SK-N-SH treated with all-trans-retinoic acid at 6 μM for 48 hours (cell line): ENCODE measurements at regions not wholly inside any gene's neighbourhood (a gene's known extent, or its start where the extent isn't known, plus 50 kb on each side); places are given as distances from the start of the nearest gene placed in this dataset.

ENCODE experiments used
- ATAC-seq: fragments of 200-7000 bp; cut with Tn5 transposase; 3 replicates; pipeline ENCODE4 v1.9.1; 2020; ENCODE audit warnings: mild to moderate bottlenecking, moderate library complexity
- ARNTL ChIP-seq: fragments of 450-650 bp; formaldehyde crosslinking; IDR thresholded peaks from 2 replicates; pipeline ENCODE4 v1.5.0; 2020; ENCODE audit warnings: low read depth, mild to moderate bottlenecking, moderate library complexity, borderline replicate concordance
- BACH2 ChIP-seq: fragments of 250-450 bp; sonication (Bioruptor Pico); IDR thresholded peaks from 2 replicates; pipeline ENCODE4 v1.9.0; 2021; ENCODE audit warnings: mild to moderate bottlenecking, borderline replicate concordance
- CREB5 ChIP-seq: fragments of 250-450 bp; sonication (Bioruptor Pico); IDR thresholded peaks from 2 replicates; pipeline ENCODE4 v1.5.1; 2020; ENCODE audit warnings: low read depth, mild to moderate bottlenecking, moderate library complexity
- CSDC2 ChIP-seq: fragments of 250-450 bp; sonication (Bioruptor Pico); IDR thresholded peaks from 2 replicates; pipeline ENCODE4 v1.5.0; 2020; ENCODE audit warnings: mild to moderate bottlenecking, moderate library complexity
- ESRRG ChIP-seq: fragments of 250-450 bp; sonication (Bioruptor Pico); IDR thresholded peaks from 2 replicates; pipeline ENCODE4 v1.6.1; 2021; ENCODE audit warnings: mild to moderate bottlenecking
- GLIS3 ChIP-seq: fragments of 250-450 bp; sonication (Bioruptor Pico); IDR thresholded peaks from 2 replicates; pipeline ENCODE4 v1.5.0; 2020; ENCODE audit warnings: mild to moderate bottlenecking, moderate library complexity
- ISL1 ChIP-seq: fragments of 250-450 bp; sonication (Bioruptor Pico); IDR thresholded peaks from 2 replicates; pipeline ENCODE4 v2.1.2; 2022; ENCODE audit warnings: mild to moderate bottlenecking, moderate library complexity
- OSR1 ChIP-seq: fragments of 250-450 bp; sonication (Bioruptor Pico); IDR thresholded peaks from 2 replicates; pipeline ENCODE4 v1.8.0; 2022; ENCODE audit warnings: moderate library complexity, mild to moderate bottlenecking, inconsistent platforms
- POU6F1 ChIP-seq: fragments of 250-450 bp; sonication (Bioruptor Pico); IDR thresholded peaks from 2 replicates; pipeline ENCODE4 v1.8.0; 2021; ENCODE audit warnings: low read depth, mild to moderate bottlenecking, moderate library complexity, borderline replicate concordance
- PPARA ChIP-seq: fragments of 250-450 bp; sonication (Bioruptor Pico); IDR thresholded peaks from 2 replicates; pipeline ENCODE4 v1.5.0; 2020; ENCODE audit warnings: mild to moderate bottlenecking, borderline replicate concordance
- RARB ChIP-seq: fragments of 250-450 bp; sonication (Bioruptor Pico); IDR thresholded peaks from 2 replicates; pipeline ENCODE4 v1.8.0; 2021; ENCODE audit warnings: mild to moderate bottlenecking, moderate library complexity
- SNAI2 ChIP-seq: fragments of 250-450 bp; sonication (Bioruptor Pico); IDR thresholded peaks from 2 replicates; pipeline ENCODE4 v1.5.0; 2020; ENCODE audit warnings: mild to moderate bottlenecking, moderate library complexity
- TCF4 ChIP-seq: fragments of 250-450 bp; sonication (Bioruptor Pico); IDR thresholded peaks from 2 replicates; pipeline ENCODE4 v1.8.0; 2021; ENCODE audit warnings: mild to moderate bottlenecking, moderate library complexity, borderline replicate concordance
- TOX ChIP-seq: fragments of 250-450 bp; sonication (Bioruptor Pico); IDR thresholded peaks from 2 replicates; pipeline ENCODE4 v1.8.0; 2021; ENCODE audit warnings: mild to moderate bottlenecking, moderate library complexity, borderline replicate concordance
- ZC3H10 ChIP-seq: fragments of 250-450 bp; sonication (Bioruptor Pico); IDR thresholded peaks from 2 replicates; pipeline ENCODE4 v1.5.1; 2021; ENCODE audit warnings: mild to moderate bottlenecking, moderate library complexity
- ZFP3 ChIP-seq: fragments of 250-450 bp; sonication (Bioruptor Pico); IDR thresholded peaks from 2 replicates; pipeline ENCODE4 v1.5.0; 2020; ENCODE audit warnings: mild to moderate bottlenecking, moderate library complexity
- ZFP30 ChIP-seq: fragments of 450-650 bp; formaldehyde crosslinking; IDR thresholded peaks from 2 replicates; pipeline ENCODE4 v1.5.0; 2022; ENCODE audit warnings: mild to moderate bottlenecking, moderate library complexity
- ZNF565 ChIP-seq: fragments of 450-650 bp; formaldehyde crosslinking; conservative IDR thresholded peaks from 2 replicates; pipeline ENCODE4 v1.5.0; 2020; ENCODE audit warnings: low read depth, mild to moderate bottlenecking, moderate library complexity
- ZNF70 ChIP-seq: fragments of 450-650 bp; formaldehyde crosslinking; IDR thresholded peaks from 2 replicates; pipeline ENCODE4 v1.5.0; 2020; ENCODE audit warnings: mild to moderate bottlenecking, moderate library complexity
- ZNF8 ChIP-seq: fragments of 450-650 bp; formaldehyde crosslinking; IDR thresholded peaks from 2 replicates; pipeline ENCODE4 v1.5.0; 2020; ENCODE audit warnings: mild to moderate bottlenecking, moderate library complexity
- TF ChIP-seq, protein P1 (sequence below): fragments of 250-450 bp; sonication (Bioruptor Pico); IDR thresholded peaks from 2 replicates; pipeline ENCODE4 v1.5.1; 2021; ENCODE audit warnings: mild to moderate bottlenecking, moderate library complexity
- TF ChIP-seq, protein P2 (sequence below): fragments of 250-450 bp; sonication (Bioruptor Pico); IDR thresholded peaks from 2 replicates; pipeline ENCODE4 v1.5.0; 2020; ENCODE audit warnings: mild to moderate bottlenecking, moderate library complexity

DNA sequence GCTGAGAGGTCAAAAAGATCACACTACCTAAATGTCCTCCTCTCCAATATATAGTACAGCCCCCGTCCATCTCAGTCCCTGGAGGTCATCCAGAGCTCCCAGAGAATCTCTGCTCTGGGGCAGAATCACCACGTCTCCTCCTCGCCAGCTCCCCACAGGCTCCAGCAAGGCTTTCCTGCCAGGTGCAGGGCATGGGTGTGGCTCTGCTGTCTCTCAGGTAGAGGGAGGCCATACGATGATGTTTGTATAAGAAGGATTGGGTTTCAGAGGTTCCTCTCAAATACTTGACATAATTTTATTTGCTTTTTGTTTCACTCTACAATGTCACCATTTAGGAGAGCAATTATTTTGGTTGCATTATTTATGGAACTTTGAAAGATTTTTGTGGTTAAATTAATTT is 98.3 kb upstream of the PRSS58 start:
- TF ChIP-seq ZFP30 (CRISPR knock-in tag) (no peak), GLIS3 (CRISPR knock-in tag) (no peak), ZNF565 (CRISPR knock-in tag) (no peak), SNAI2 (no peak), OSR1 (CRISPR knock-in tag) (no peak), CSDC2 (CRISPR knock-in tag) (no peak)
- TF ChIP-seq, protein P1, sequence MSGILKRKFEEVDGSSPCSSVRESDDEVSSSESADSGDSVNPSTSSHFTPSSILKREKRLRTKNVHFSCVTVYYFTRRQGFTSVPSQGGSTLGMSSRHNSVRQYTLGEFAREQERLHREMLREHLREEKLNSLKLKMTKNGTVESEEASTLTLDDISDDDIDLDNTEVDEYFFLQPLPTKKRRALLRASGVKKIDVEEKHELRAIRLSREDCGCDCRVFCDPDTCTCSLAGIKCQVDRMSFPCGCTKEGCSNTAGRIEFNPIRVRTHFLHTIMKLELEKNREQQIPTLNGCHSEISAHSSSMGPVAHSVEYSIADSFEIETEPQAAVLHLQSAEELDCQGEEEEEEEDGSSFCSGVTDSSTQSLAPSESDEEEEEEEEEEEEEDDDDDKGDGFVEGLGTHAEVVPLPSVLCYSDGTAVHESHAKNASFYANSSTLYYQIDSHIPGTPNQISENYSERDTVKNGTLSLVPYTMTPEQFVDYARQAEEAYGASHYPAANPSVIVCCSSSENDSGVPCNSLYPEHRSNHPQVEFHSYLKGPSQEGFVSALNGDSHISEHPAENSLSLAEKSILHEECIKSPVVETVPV, result no peak
- no peak for ATAC-seq

DNA sequence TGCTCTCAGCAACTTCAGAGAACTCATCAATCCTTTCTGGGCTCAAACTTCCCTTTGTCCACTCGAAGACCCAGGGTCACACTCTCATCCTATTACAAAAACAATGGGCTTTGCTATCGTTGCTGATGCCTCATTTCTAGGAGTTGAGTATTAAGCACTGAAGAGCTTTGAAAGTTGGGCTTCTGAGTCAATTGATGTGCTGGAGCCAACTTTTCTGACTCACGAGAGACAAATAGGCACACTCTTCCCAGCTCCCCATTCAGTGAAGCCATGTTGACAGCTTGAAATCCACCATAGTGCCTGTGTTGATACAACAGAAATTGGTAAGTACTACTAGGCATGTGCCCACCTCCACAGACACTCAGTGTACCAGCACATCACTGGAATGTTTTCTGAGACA is 97.5 kb upstream of the PRSS58 start:
- no peak for TF ChIP-seq CSDC2 (CRISPR knock-in tag)
- TF ChIP-seq POU6F1, result no peak
- TF ChIP-seq ARNTL, result no peak
- no peak for TF ChIP-seq GLIS3 (CRISPR knock-in tag)
- TF ChIP-seq, protein P2, sequence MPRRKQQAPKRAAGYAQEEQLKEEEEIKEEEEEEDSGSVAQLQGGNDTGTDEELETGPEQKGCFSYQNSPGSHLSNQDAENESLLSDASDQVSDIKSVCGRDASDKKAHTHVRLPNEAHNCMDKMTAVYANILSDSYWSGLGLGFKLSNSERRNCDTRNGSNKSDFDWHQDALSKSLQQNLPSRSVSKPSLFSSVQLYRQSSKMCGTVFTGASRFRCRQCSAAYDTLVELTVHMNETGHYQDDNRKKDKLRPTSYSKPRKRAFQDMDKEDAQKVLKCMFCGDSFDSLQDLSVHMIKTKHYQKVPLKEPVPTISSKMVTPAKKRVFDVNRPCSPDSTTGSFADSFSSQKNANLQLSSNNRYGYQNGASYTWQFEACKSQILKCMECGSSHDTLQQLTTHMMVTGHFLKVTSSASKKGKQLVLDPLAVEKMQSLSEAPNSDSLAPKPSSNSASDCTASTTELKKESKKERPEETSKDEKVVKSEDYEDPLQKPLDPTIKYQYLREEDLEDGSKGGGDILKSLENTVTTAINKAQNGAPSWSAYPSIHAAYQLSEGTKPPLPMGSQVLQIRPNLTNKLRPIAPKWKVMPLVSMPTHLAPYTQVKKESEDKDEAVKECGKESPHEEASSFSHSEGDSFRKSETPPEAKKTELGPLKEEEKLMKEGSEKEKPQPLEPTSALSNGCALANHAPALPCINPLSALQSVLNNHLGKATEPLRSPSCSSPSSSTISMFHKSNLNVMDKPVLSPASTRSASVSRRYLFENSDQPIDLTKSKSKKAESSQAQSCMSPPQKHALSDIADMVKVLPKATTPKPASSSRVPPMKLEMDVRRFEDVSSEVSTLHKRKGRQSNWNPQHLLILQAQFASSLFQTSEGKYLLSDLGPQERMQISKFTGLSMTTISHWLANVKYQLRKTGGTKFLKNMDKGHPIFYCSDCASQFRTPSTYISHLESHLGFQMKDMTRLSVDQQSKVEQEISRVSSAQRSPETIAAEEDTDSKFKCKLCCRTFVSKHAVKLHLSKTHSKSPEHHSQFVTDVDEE, result no peak
- TF ChIP-seq ISL1 (CRISPR knock-in tag), result no peak
- no peak for TF ChIP-seq OSR1 (CRISPR knock-in tag)
- TF ChIP-seq SNAI2, result no peak
- no peak for ATAC-seq

DNA sequence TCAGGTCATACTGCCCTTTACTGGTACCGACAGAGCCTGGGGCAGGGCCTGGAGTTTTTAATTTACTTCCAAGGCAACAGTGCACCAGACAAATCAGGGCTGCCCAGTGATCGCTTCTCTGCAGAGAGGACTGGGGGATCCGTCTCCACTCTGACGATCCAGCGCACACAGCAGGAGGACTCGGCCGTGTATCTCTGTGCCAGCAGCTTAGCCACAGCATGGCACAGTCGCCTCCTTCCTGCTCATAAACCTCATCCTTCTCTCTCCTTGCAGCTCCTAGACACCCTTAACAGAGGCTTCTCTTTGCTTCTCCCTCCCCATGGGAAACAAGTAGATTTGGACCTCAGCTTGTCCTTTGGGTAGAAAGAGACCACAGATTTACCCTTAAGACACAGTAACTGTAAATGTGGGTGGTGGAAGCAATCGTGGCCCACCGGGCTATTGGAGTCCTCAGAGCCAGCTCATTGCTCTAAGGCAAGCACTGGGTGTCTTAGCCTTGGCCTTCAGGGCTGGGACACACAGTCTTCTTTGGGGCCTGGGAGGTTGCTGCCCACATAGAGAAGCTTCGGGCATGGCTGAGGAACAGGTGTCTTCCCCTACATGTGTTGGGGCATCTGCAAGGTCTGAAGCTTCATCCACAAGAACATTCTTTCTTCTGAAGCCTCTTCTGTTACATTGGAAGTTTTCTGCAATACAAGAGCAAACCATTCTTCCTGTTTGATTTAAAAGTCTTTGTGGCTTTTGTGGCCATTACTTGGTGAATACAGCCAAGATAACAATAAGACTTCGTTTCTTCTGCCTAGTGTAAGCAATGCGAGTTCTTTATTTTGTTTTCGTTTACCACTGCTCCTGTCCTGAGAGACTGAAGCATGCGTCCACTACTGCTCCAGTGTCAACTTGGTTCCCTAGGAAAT is 95.5 kb upstream of the PRSS58 start:
- TF ChIP-seq CSDC2 (CRISPR knock-in tag), result no peak
- TF ChIP-seq POU6F1, result no peak
- TF ChIP-seq ZC3H10 (CRISPR knock-in tag), result no peak
- no peak for TF ChIP-seq TCF4 (CRISPR knock-in tag)
- TF ChIP-seq PPARA (CRISPR knock-in tag), result no peak
- no peak for TF ChIP-seq ARNTL
- TF ChIP-seq RARB (CRISPR knock-in tag), result no peak
- no peak for TF ChIP-seq SNAI2
- no peak for TF ChIP-seq ZNF8 (CRISPR knock-in tag)
- TF ChIP-seq CREB5 (CRISPR knock-in tag), result no peak
- TF ChIP-seq BACH2 (CRISPR knock-in tag), result no peak
- TF ChIP-seq ZNF565 (CRISPR knock-in tag), result no peak
- no peak for TF ChIP-seq ZFP3 (CRISPR knock-in tag)
- ATAC-seq, result no peak

GRCh38 chr7:142352543-142352942 is 94.7 kb upstream of the PRSS58 start:
- TF ChIP-seq PPARA (CRISPR knock-in tag), result no peak
- no peak for TF ChIP-seq TOX (CRISPR knock-in tag)
- no peak for TF ChIP-seq BACH2 (CRISPR knock-in tag)
- TF ChIP-seq CREB5 (CRISPR knock-in tag), result no peak
- no peak for TF ChIP-seq CSDC2 (CRISPR knock-in tag)
- TF ChIP-seq ZFP3 (CRISPR knock-in tag), result no peak
- no peak for TF ChIP-seq ESRRG (CRISPR knock-in tag)
- TF ChIP-seq, protein P2, result no peak
- TF ChIP-seq ARNTL, result no peak
- no peak for TF ChIP-seq ISL1 (CRISPR knock-in tag)
- no peak for TF ChIP-seq ZNF70 (CRISPR knock-in tag)
- no peak for ATAC-seq
